HL-60 (cell line): ENCODE measurements at regions not wholly inside any gene's neighbourhood (a gene's known extent, or its start where the extent isn't known, plus 50 kb on each side); places are given as distances from the start of the nearest gene placed in this dataset.

Source experiments
- CTCF ChIP-seq: IDR thresholded peaks from one replicate; pipeline ENCODE4 v1.5.1; 2011; ENCODE audit warnings: low read length, control low read depth, inconsistent platforms; ENCODE audit not compliant: insufficient read depth
- GABPA ChIP-seq: IDR thresholded peaks from 2 replicates; pipeline ENCODE4 v1.6.1; 2012; ENCODE audit warnings: low read depth
- POLR2AphosphoS5 ChIP-seq: IDR thresholded peaks from 2 replicates; pipeline ENCODE4 v1.6.1; 2012; ENCODE audit warnings: low read depth
- REST ChIP-seq: IDR thresholded peaks from 2 replicates; pipeline ENCODE4 v1.6.1; 2012; ENCODE audit warnings: low read depth; ENCODE audit not compliant: insufficient replicate concordance
- SPI1 ChIP-seq: IDR thresholded peaks from 2 replicates; pipeline ENCODE4 v1.6.1; 2012; ENCODE audit warnings: low read depth, mild to moderate bottlenecking, borderline replicate concordance

- TF ChIP-seq POLR2AphosphoS5 (no peak), CTCF (no peak), REST (no peak), GABPA (no peak), SPI1 (no peak)
Measured at GRCh38 chr6:132190097-132190814, 211.0 kb downstream of the MOXD1 start.
